ENCODE measurements at regions not wholly inside any gene's neighbourhood (a gene's known extent, or its start where the extent isn't known, plus 50 kb on each side); places are given as distances from the start of the nearest gene placed in this dataset.

- TF ChIP-seq POLR2A (IDR thresholded peaks at IDR 0.05; ENCODE audit: low read depth, low read length) (no peak), POLR2AphosphoS5 (IDR thresholded peaks at IDR 0.05; ENCODE audit: low read depth, low read length) (no peak), TAF1 (IDR thresholded peaks at IDR 0.05; ENCODE audit: borderline replicate concordance, low read depth, low read length) (no peak)
Measured at GRCh38 chr12:108000111-108000510, 129.0 kb upstream of the WSCD2 start.
